Chondrocyte (in vitro differentiated cells): ENCODE measurements at regions not wholly inside any gene's neighbourhood (a gene's known extent, or its start where the extent isn't known, plus 50 kb on each side); places are given as distances from the start of the nearest gene placed in this dataset.

Source experiments
- DNase-seq: peaks from one replicate; pipeline ENCODE4 v3.0.0; 2021; ENCODE audit warnings: mixed read lengths, low spot score
- H3K27ac Mint-ChIP-seq: one replicate; pipeline ENCODE4 v1.8.0; 2021; ENCODE audit warnings: mild to moderate bottlenecking, moderate library complexity, mixed read lengths; ENCODE audit not compliant: unreplicated experiment
- H3K27me3 Mint-ChIP-seq: 2 replicates; pipeline ENCODE4 v1.8.0; 2021; ENCODE audit warnings: low read depth, mixed read lengths
- H3K36me3 Mint-ChIP-seq: 2 replicates; pipeline ENCODE4 v1.8.0; 2021; ENCODE audit warnings: low read depth, mixed read lengths
- H3K4me1 Mint-ChIP-seq: 2 replicates; pipeline ENCODE4 v1.8.0; 2021; ENCODE audit warnings: low read depth, mild to moderate bottlenecking, mixed read lengths
- H3K4me3 Mint-ChIP-seq: one replicate; pipeline ENCODE4 v1.8.0; 2021; ENCODE audit warnings: mild to moderate bottlenecking, moderate library complexity, mixed read lengths; ENCODE audit not compliant: unreplicated experiment
- H3K9me3 Mint-ChIP-seq: 2 replicates; pipeline ENCODE4 v1.8.0; 2021; ENCODE audit warnings: low read depth, mixed read lengths
- CTCF ChIP-seq: fragments of 200-600 bp; sonication (generic); IDR thresholded peaks from 2 replicates; pipeline ENCODE4 v1.5.0; 2021; ENCODE audit warnings: antibody characterized with exemption, mild to moderate bottlenecking, moderate library complexity

- Mint-ChIP-seq H3K4me1 (peaks cover 7% of the 10 kb centered on the region), H3K36me3 (peaks cover 1% of the 10 kb centered on the region), H3K4me3 (no peak overlapping the region), H3K27me3 (peaks cover 12% of the 10 kb centered on the region), H3K27ac (no peak overlapping the region), H3K9me3 (peaks cover 3% of the 10 kb centered on the region)
- TF ChIP-seq CTCF = no peak
- no peak for DNase-seq
Observed at GRCh38 chr9:95801797-95802196, 73.7 kb upstream of the ERCC6L2 start.

GRCh38 chr9:95796029-95796428 lies 79.5 kb upstream of the ERCC6L2 start:
- Mint-ChIP-seq H3K36me3 (no peaks in the 10 kb centered on the region), H3K27ac (no peak overlapping the region), H3K9me3 (peaks cover 3% of the 10 kb centered on the region), H3K27me3 (peaks cover 3% of the 10 kb centered on the region), H3K4me3 (no peak overlapping the region), H3K4me1 (peaks cover 18% of the 10 kb centered on the region)
- no peak for TF ChIP-seq CTCF
- no peak for DNase-seq

DNA sequence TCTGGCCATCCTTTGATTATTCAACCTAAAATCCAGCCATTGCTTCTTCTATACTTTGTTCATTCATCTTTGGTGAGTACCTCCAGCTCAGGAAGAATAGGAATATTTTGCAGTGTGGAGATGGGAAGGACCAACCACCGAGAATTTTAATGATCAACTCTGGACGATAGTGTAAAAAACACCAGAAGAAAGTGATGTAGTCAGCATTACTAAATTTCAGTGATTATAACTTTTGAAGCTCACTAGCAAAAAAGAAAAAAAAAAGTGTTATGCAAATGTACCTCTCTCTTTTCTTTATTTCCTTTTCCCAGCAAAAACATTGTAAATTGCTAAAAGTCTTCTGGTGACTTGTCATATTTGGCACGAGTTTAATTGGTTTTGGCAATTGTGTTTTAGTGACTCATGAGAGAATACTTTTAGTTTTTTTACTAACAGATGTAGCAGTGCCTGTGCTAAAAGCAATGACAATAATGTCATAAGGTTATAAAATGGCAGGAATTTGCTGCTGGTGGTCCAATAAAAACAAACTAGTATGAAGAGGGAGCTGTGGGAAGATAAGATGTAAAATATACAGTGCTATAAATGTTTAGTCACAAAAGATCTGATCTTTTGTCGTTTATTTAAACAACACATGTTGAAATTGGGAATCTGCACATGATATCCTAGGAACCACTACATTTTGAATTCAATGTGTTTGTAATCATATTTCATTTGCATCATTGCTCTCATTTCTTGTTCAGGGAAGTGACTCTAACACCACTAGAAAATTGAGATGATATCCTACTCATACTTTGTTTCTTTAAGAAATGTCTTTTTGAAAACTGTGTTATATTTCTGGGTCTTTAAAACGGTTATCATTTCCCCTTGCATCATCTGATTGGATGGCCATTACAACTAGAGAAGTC lies 81.3 kb upstream of the ERCC6L2 start:
- DNase-seq = no peak
- Mint-ChIP-seq H3K27ac (peak overlapping the region; percentile 77), H3K9me3 (no peaks in the 10 kb centered on the region), H3K4me3 (no peak overlapping the region), H3K27me3 (no peaks in the 10 kb centered on the region), H3K4me1 (peaks cover 18% of the 10 kb centered on the region), H3K36me3 (no peaks in the 10 kb centered on the region)
- TF ChIP-seq CTCF = no peak

DNA sequence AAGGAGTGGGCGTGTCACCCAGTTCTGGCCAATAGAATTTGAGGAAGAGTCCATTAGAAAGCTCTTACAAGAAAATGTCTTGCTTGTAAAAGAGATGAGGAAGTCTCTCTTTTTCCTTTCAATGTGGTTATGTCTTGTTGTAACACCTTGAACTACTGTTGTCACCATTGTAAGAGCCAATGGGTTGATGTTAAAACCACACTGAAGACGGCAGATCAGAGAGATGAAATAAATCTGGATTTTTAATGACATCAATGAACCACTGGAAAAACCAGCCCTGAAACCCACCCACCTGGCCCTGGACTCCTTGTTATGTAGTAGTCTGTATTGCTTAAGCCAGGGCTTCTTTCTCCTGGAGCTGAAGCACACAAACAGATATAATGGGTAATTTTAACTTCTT lies 83.8 kb upstream of the ERCC6L2 start:
- no peaks in the 10 kb centered on the region for H3K9me3 Mint-ChIP-seq
- no peak for DNase-seq
- no peak overlapping the region for H3K4me3 Mint-ChIP-seq
- no peak overlapping the region for H3K27ac Mint-ChIP-seq
- TF ChIP-seq CTCF = no peak
- peaks cover 1% of the 10 kb centered on the region for H3K27me3 Mint-ChIP-seq
- H3K36me3 Mint-ChIP-seq = no peaks in the 10 kb centered on the region
- peaks cover 33% of the 10 kb centered on the region for H3K4me1 Mint-ChIP-seq

DNA sequence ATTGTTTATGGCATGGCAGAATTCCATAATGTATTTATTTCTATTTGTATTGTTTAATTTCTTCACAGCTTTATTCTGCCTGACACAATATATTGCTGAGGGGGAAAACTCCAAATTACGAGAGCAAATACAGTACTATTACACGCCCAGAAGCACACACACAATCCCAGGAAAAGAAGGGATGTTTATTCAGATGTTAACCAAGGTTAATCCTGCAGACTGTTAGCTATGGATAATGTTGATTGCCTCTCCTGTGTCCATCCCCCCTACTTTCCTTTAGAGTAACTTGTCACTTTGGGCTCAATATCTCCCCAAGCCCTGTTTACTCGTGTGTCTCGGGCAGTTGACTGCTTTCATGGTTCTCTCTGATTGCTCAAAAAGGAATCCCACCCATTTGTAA lies 84.2 kb upstream of the ERCC6L2 start:
- H3K27ac Mint-ChIP-seq = no peak overlapping the region
- no peaks in the 10 kb centered on the region for H3K9me3 Mint-ChIP-seq
- H3K27me3 Mint-ChIP-seq = peaks cover 2% of the 10 kb centered on the region
- no peak overlapping the region for H3K4me3 Mint-ChIP-seq
- DNase-seq = no peak
- no peaks in the 10 kb centered on the region for H3K36me3 Mint-ChIP-seq
- TF ChIP-seq CTCF = no peak
- H3K4me1 Mint-ChIP-seq = peaks cover 33% of the 10 kb centered on the region
